Left lung (tissue), 4 donors: ENCODE measurements at regions not wholly inside any gene's neighbourhood (a gene's known extent, or its start where the extent isn't known, plus 50 kb on each side); places are given as distances from the start of the nearest gene placed in this dataset.

Experiments used
- ATAC-seq: fragments of 200-7000 bp; cut with Tn5 transposase; one replicate; pipeline ENCODE4 v1.9.1; 2020; ENCODE audit warnings: moderate library complexity
- DNase-seq, 4 donors: peaks; one replicate each; pipeline ENCODE4 v3.0.0-alpha.2; 2013 to 2020
- H3K27ac ChIP-seq, 2 donors: fragments of 200-600 bp; sonication (generic) in 1 of 2; one replicate each; pipeline versions ENCODE4 v1.5.0 to v1.8.0; 2020 to 2021
- H3K27me3 ChIP-seq, 2 donors: fragments of 200-600 bp; sonication (generic) in 1 of 2; one replicate each; pipeline versions ENCODE4 v1.5.0 to v1.8.0; 2020 to 2021
- H3K36me3 ChIP-seq, 2 donors: fragments of 200-600 bp; sonication (generic) in 1 of 2; one replicate each; pipeline versions ENCODE4 v1.5.0 to v1.8.0; 2020 to 2021
- H3K4me1 ChIP-seq, 2 donors: fragments of 200-600 bp; one replicate each; pipeline ENCODE4 v1.8.0; 2021
- H3K4me3 ChIP-seq, 2 donors: fragments of 200-600 bp; sonication (generic) in 1 of 2; one replicate each; pipeline versions ENCODE4 v1.5.0 to v1.8.0; 2020 to 2021; ENCODE audit warnings: mild to moderate bottlenecking in 1 of 2
- H3K9me3 ChIP-seq, 2 donors: fragments of 200-600 bp; sonication (generic) in 1 of 2; one replicate each; pipeline versions ENCODE4 v1.5.0 to v1.8.0; 2020 to 2021
- intact Hi-C, 2 donors: fragments of 100-400 bp; cut with DNase I; formaldehyde crosslinking; loops; one replicate each; pipeline versions ENCODE4 v1.11.2 to v1.14.2; 2022
- TF ChIP-seq, protein P1 (sequence below), 2 donors: fragments of 200-600 bp; sonication (generic) in 1 of 2; IDR thresholded peaks; one replicate each; pipeline versions ENCODE4 v1.5.0 to v1.8.0; 2021; ENCODE audit warnings: antibody characterized with exemption in 2 of 2
- donor health status: DM: no; HTN: yes; CAD: no.
- donor health status: DM: no; HTN: no; CAD: no.

DNA sequence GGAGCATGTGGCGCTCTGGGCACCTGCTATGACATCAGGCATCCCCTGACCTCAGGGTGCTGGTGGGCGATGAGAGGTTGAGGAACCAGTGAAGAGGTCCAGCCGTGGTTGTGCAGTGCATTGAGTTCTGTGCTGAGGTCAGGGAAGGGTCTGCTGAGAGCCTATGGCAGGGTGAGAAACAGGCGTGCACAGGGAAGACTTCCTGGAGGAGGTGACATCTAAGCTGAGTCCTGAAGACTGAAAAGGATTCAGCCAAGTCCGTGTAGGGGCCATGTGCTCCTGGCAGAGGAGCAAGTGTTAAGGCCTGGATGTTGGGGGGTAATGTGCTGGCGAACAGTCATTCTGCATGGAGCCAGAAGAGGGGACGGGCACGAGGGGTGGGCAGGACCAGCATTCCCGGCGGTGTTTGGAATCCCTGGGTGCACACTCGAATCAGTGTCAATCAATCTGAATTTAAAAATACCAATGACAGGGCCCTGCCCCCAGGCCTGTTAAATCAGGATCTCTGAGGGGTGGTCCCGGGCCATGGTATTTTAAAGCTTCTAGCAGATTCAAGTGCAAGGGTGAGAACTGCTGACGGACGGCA lies 65.8 kb upstream of the CIBAR2 start:
- no peak overlapping the region for H3K27ac ChIP-seq
- intact Hi-C loops = no loop called here
- peaks cover 7 to 31% of the 10 kb centered on the region in 2 donors for H3K4me1 ChIP-seq
- no peak for ATAC-seq
- peaks cover 0 to 18% of the 10 kb centered on the region in 2 donors for H3K27me3 ChIP-seq
- H3K36me3 ChIP-seq = no peaks in the 10 kb centered on the region
- H3K9me3 ChIP-seq = no peaks in the 10 kb centered on the region
- peak in 1 of 4 donors; percentile 68 for DNase-seq
- TF ChIP-seq, protein P1, sequence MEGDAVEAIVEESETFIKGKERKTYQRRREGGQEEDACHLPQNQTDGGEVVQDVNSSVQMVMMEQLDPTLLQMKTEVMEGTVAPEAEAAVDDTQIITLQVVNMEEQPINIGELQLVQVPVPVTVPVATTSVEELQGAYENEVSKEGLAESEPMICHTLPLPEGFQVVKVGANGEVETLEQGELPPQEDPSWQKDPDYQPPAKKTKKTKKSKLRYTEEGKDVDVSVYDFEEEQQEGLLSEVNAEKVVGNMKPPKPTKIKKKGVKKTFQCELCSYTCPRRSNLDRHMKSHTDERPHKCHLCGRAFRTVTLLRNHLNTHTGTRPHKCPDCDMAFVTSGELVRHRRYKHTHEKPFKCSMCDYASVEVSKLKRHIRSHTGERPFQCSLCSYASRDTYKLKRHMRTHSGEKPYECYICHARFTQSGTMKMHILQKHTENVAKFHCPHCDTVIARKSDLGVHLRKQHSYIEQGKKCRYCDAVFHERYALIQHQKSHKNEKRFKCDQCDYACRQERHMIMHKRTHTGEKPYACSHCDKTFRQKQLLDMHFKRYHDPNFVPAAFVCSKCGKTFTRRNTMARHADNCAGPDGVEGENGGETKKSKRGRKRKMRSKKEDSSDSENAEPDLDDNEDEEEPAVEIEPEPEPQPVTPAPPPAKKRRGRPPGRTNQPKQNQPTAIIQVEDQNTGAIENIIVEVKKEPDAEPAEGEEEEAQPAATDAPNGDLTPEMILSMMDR (IDR thresholded peaks at IDR 0.05) = no peak
- H3K4me3 ChIP-seq = no peak overlapping the region

DNA sequence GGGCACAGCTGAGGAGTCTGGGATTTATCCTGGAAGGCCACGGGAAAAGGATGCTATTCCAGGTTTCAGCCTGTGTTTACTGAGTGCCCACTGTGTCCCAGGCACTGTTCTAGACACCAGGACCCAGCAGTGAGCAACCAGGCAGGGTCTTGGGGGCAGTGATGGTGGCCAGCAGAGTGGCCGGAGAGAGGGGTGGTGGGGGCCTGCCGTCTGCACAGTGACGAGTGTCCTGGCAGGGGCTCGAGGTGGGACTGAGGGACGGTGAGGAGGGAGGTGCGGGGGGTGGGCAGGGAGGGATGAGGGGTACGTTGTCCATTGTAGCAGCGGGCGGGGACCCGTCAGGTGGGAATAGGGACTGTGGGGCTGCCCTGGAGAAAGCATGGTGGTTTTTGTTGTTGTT lies 66.3 kb upstream of the CIBAR2 start:
- ATAC-seq (no peak), DNase-seq (peak in 1 of 4 donors; percentile 58)
- Histone ChIP-seq H3K36me3 (no peaks in the 10 kb centered on the region), H3K4me3 (no peak overlapping the region), H3K27me3 (peaks cover 0 to 13% of the 10 kb centered on the region in 2 donors), H3K4me1 (peaks cover 7 to 27% of the 10 kb centered on the region in 2 donors), H3K9me3 (peaks cover 0 to under 1% of the 10 kb centered on the region in 2 donors), H3K27ac (no peak overlapping the region)
- intact Hi-C loops = no loop called here
- TF ChIP-seq, protein P1 (IDR thresholded peaks at IDR 0.05) = no peak

DNA sequence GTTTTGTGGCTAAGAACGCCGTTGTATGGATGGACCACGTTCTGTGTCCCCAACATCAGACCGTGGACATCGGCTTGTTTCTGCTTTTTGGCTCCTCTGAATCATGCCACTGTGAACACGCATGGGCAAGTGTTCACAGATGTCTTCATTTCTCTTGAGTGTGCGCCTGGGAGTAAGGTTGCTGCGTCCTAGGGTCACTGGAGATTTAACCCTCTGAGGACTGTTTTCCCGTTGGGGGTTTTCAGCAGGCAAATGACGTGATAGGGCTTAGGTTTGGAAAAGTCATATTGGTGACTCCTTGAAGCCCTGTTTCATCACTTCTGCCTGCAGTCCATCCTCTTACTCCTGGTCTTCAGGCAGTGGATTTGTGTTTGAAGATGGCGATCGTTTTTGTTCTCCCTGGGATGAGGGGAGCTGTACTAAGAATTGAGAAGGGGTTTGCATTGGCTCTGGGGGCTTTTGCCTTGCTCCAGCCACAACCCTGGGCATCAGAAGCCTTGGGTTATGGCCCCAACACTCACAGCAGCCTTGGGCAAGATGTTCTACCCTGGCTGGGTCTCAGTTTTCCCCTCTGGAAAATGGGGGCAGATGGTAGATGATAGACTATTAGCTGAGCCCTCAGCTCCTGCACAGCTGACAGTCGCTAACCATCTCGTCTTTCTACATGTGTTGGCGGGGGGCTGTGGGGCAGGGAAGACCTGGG lies 67.2 kb upstream of the CIBAR2 start:
- Histone ChIP-seq H3K27ac (no peak overlapping the region), H3K27me3 (peaks cover 0 to 13% of the 10 kb centered on the region in 2 donors), H3K4me1 (peaks cover 3 to 19% of the 10 kb centered on the region in 2 donors), H3K4me3 (no peak overlapping the region), H3K36me3 (peaks cover 0 to 5% of the 10 kb centered on the region in 2 donors), H3K9me3 (peaks cover 5 to 9% of the 10 kb centered on the region in 2 donors)
- intact Hi-C loops = no loop called here
- ATAC-seq (no peak), DNase-seq (no peak)
- TF ChIP-seq, protein P1 (IDR thresholded peaks at IDR 0.05) = no peak

DNA sequence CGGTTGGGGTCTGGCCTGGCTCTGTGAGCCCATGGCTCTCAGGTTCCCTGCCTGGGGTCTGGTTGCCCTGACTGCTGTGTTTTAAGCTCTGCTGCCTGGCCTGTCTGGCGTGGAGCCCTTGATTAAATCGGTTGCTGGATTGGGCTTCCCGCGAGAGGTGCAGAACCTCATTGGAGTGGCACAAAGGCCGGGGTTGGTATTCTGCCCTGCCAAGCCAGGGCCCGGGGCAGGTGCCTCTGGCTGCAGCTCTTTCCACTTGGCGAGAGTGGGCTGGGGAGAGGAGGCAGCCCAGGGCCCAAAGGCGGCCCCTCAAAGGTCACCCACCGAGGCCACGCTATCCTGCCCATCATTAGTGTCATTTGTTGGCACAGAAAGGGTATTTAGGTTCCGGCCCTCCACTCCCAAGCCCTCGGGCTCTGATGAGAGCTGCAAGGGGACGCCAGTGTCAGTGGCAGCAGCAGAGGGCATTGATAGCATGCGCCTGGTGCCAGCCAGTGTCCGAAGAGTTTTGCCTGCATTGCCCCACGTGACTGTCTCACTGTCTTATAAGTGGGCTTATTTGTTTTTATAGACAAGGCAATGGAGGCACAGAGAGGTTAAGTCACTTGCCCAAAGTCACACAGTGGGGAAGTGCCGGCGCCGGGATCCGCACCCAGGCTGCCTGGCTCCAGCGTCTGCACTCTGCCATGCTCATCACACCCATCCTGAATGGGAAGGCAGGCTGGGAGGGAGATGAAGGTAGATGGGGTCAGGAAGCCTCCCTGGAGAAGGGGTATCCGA lies 68.0 kb upstream of the CIBAR2 start:
- H3K27ac ChIP-seq = no peak overlapping the region
- intact Hi-C loops = no loop called here
- no peak for ATAC-seq
- peaks cover 0 to 5% of the 10 kb centered on the region in 2 donors for H3K36me3 ChIP-seq
- TF ChIP-seq, protein P1 (IDR thresholded peaks at IDR 0.05) = no peak
- DNase-seq = peak in 1 of 4 donors; percentile 51
- peaks cover 0 to 13% of the 10 kb centered on the region in 2 donors for H3K27me3 ChIP-seq
- H3K9me3 ChIP-seq = peaks cover 5 to 16% of the 10 kb centered on the region in 2 donors
- no peak overlapping the region for H3K4me3 ChIP-seq
- peaks cover 3 to 12% of the 10 kb centered on the region in 2 donors for H3K4me1 ChIP-seq
